K562 (cell line): ENCODE measurements at regions not wholly inside any gene's neighbourhood (a gene's known extent, or its start where the extent isn't known, plus 50 kb on each side); places are given as distances from the start of the nearest gene placed in this dataset.

Source experiments
- ATAC-seq: fragments of 200-7000 bp; cut with Tn5 transposase; 3 replicates; pipeline ENCODE4 v1.9.1; 2020; ENCODE audit warnings: moderate library complexity
- BruUV-seq: library from RNA; stranded (reverse); fragments of 400-500 nt; replicated peaks from 2 replicates; lab custom pipeline; 2021; lab: Mats Ljungman, UMichigan
- CTCF ChIA-PET: fragments of 300-600 bp; formaldehyde crosslinking; extraction: SDS; loops from one replicate; lab custom pipeline; 2021; ENCODE audit warnings: low intra/inter-chr PET ratio; lab: Yijun Ruan, JAX
- POLR2A ChIA-PET: fragments of 300-600, 350-650 bp; sonication (Branson Sonifier 250); formaldehyde crosslinking; extraction: SDS; loops from one replicate; lab custom pipeline; 2021; ENCODE audit warnings: antibody characterized with exemption, inconsistent platforms; lab: Yijun Ruan, JAX
- DNase-seq, 4 experiments: peaks; one replicate each; pipeline versions ENCODE4 v3.0.0 to v3.0.0-alpha.2; 2011 to 2018; ENCODE audit warnings: low spot score in 3 of 4, mixed read lengths in 3 of 4; ENCODE audit errors: extremely low read depth in 1 of 4
- FAIRE-seq: peaks from 2 replicates; lab custom pipeline; 2011; peaks lifted over from hg19 to GRCh38; lab: Jason Lieb, UNC
- H2AFZ ChIP-seq: 2 replicates; pipeline ENCODE4 v1.6.0; 2011; ENCODE audit warnings: low read depth, low read length, control low read depth, inconsistent platforms
- H3K27ac ChIP-seq: fragments of 200-600 bp; 3 replicates; pipeline ENCODE4 v1.8.0; 2011; ENCODE audit warnings: low read depth, mild to moderate bottlenecking, control low read depth, inconsistent platforms, low read length, moderate library complexity, mixed read lengths; ENCODE audit errors: extremely low read depth
- H3K27me3 ChIP-seq, 2 experiments: fragments of 300-600 bp in 1 of 2; 2 replicates in 1 of 2; 3 replicates in 1 of 2; pipeline versions ENCODE4 v1.6.0 to v1.8.0; 2011; ENCODE audit warnings: inconsistent platforms in 2 of 2, low read length in 2 of 2, mild to moderate bottlenecking in 1 of 2, mixed read lengths in 1 of 2, moderate library complexity in 1 of 2; ENCODE audit not compliant: control insufficient read depth in 2 of 2, insufficient read depth in 2 of 2
- H3K36me3 ChIP-seq: fragments of 300-600 bp; 3 replicates; pipeline ENCODE4 v1.8.0; 2011; ENCODE audit warnings: mild to moderate bottlenecking, low read length, inconsistent platforms; ENCODE audit not compliant: control insufficient read depth, insufficient read depth
- H3K4me1 ChIP-seq, 2 experiments: fragments of 200-600 bp in 1 of 2; replicated peaks in 1 of 2; 2 replicates in 1 of 2; 3 replicates in 1 of 2; pipeline versions ENCODE4 v1.5.1 to v1.8.0; 2011; ENCODE audit warnings: inconsistent platforms in 2 of 2, low read length in 2 of 2, mild to moderate bottlenecking in 1 of 2, mixed read lengths in 1 of 2, moderate library complexity in 1 of 2; ENCODE audit not compliant: control insufficient read depth in 2 of 2, insufficient read depth in 2 of 2
- H3K4me2 ChIP-seq: 2 replicates; pipeline ENCODE4 v1.6.1; 2011; ENCODE audit warnings: low read length, control low read depth, inconsistent platforms, mixed read lengths; ENCODE audit not compliant: insufficient read depth
- H3K4me3 ChIP-seq: fragments of 200-600 bp; sonication (generic), shearing (Covaris generic); 2 replicates; pipeline ENCODE4 v1.5.1; 2016; ENCODE audit warnings: control low read depth, inconsistent platforms
- H3K79me2 ChIP-seq: fragments of 200-600 bp; 3 replicates; pipeline ENCODE4 v1.8.0; 2011; ENCODE audit warnings: low read length, inconsistent platforms; ENCODE audit not compliant: control insufficient read depth, insufficient read depth
- H3K9ac ChIP-seq, 2 experiments: 2 replicates each; pipeline versions ENCODE4 v1.6.0 to v1.6.1; 2011; ENCODE audit warnings: low read depth in 2 of 2, low read length in 2 of 2, control low read depth in 1 of 2, inconsistent platforms in 1 of 2, mild to moderate bottlenecking in 1 of 2, mixed read lengths in 1 of 2; ENCODE audit not compliant: insufficient read depth in 1 of 2
- H3K9me1 ChIP-seq: one replicate; pipeline ENCODE4 v1.6.0; 2011; ENCODE audit warnings: inconsistent platforms, mild to moderate bottlenecking, low read length, moderate library complexity; ENCODE audit not compliant: control insufficient read depth, insufficient read depth
- H3K9me3 ChIP-seq: replicated peaks from 2 replicates; pipeline ENCODE4 v1.5.1; 2011; ENCODE audit warnings: low read depth, low read length, inconsistent platforms; ENCODE audit not compliant: control insufficient read depth, insufficient read depth
- H4K20me1 ChIP-seq: replicated peaks from 2 replicates; pipeline ENCODE4 v1.6.1; 2011; ENCODE audit warnings: low read length, inconsistent platforms, mixed read lengths; ENCODE audit not compliant: control insufficient read depth, insufficient read depth
- E2F1 ChIP-seq: sonication (generic); formaldehyde crosslinking; IDR thresholded peaks from 2 replicates; pipeline ENCODE4 v1.8.1; 2023; ENCODE audit warnings: mild to moderate bottlenecking, missing genetic modification reagents, moderate library complexity
- EZH2 ChIP-seq: IDR thresholded peaks from 2 replicates; pipeline ENCODE4 v1.6.1; 2012; ENCODE audit warnings: low read depth, mild to moderate bottlenecking, inconsistent platforms, low read length, borderline replicate concordance
- ILK ChIP-seq: fragments of 450-650 bp; IDR thresholded peaks from 2 replicates; pipeline ENCODE4 v1.6.1; 2016; ENCODE audit warnings: missing genetic modification characterization, low read depth, mild to moderate bottlenecking, missing compliant biosample characterization, moderate library complexity, borderline replicate concordance
- MCM5 ChIP-seq: fragments of 450-650 bp; IDR thresholded peaks from 2 replicates; pipeline ENCODE4 v1.6.1; 2016; ENCODE audit warnings: low read depth
- PHB2 ChIP-seq: fragments of 450-650 bp; IDR thresholded peaks from 2 replicates; pipeline ENCODE4 v1.6.1; 2017; ENCODE audit warnings: low read depth
- RBFOX2 ChIP-seq: fragments of 200-400 bp; formaldehyde crosslinking; IDR thresholded peaks from 2 replicates; pipeline ENCODE4 v1.6.1; 2017; ENCODE audit warnings: low read depth, mild to moderate bottlenecking, low read length, moderate library complexity
- SRSF7 ChIP-seq: fragments of 200-400 bp; formaldehyde crosslinking; optimal IDR thresholded peaks from 2 replicates; pipeline ENCODE3; 2017; ENCODE audit warnings: mild to moderate bottlenecking, low read depth, low read length
- ZNF174 ChIP-seq: fragments of 250-450 bp; sonication (Bioruptor Pico); IDR thresholded peaks from 2 replicates; pipeline ENCODE4 v1.4.0; 2020; ENCODE audit warnings: mild to moderate bottlenecking
- WGBS: fragments of 100-300 bp; shearing (Covaris generic); methylation state at CpG from one replicate; pipeline ENCODE4 v1.1.6; 2016; ENCODE audit warnings: low coverage, mixed read lengths; ENCODE audit not compliant: insufficient coverage; ENCODE audit errors: missing lambda C conversion rate; 5-methylcytosine and 5-hydroxymethylcytosine counted together
- in situ Hi-C: fragments of 300-500 bp; cut with MboI; formaldehyde crosslinking; loops from 4 replicates; pipeline ENCODE4 v1.15.0; 2018; ENCODE audit warnings: inconsistent platforms, mixed read lengths
- intact Hi-C: fragments of 100-400 bp; cut with micrococcal nuclease; formaldehyde crosslinking; loops from 2 replicates; pipeline ENCODE4 v1.14.2; 2022

GRCh38 chr4:53764761-53765490 lies 173.6 kb upstream of the LNX1 start:
- no peaks in the 10 kb centered on the region for H3K9me3 ChIP-seq
- POLR2A ChIA-PET: interaction anchor here (1.2 kb wide), 1 partner anchor 13 kb away, joined by 3 read pairs; no protein-coding TSS in a partner anchor
- H3K4me3 ChIP-seq: no peak overlapping the region
- ATAC-seq (no peak), DNase-seq (no peak), FAIRE-seq (no peak)
- H4K20me1 ChIP-seq: no peaks in the 10 kb centered on the region
- TF ChIP-seq MCM5: no peak
- no peak for TF ChIP-seq E2F1 (CRISPR knock-in tag)
- no peak for TF ChIP-seq ILK (tag)
- TF ChIP-seq ZNF174: no peak
- no peak for TF ChIP-seq RBFOX2
- no peak for TF ChIP-seq SRSF7
- TF ChIP-seq EZH2: no peak
- TF ChIP-seq PHB2: no peak
- H3K4me2 ChIP-seq: no peak overlapping the region
- no peaks in the 10 kb centered on the region for H3K9me1 ChIP-seq
- BruUV-seq: no TSS peak
- H3K9ac ChIP-seq: no peak overlapping the region
- no peaks in the 10 kb centered on the region for H3K36me3 ChIP-seq
- no peak overlapping the region for H2AFZ ChIP-seq
- H3K27me3 ChIP-seq: no peaks in the 10 kb centered on the region; a peak in 1 of 5 replicates
- H3K4me1 ChIP-seq: no peaks in the 10 kb centered on the region
- H3K27ac ChIP-seq: no peak overlapping the region
- 0% methylated on average over 3 of the region's 3 CpGs for WGBS
- in situ Hi-C loops (no loop called here), intact Hi-C loops (no loop called here)
- CTCF ChIA-PET: no interaction called here
- no peaks in the 10 kb centered on the region for H3K79me2 ChIP-seq
